IPS DF 6.9 (cell line): ENCODE measurements at regions not wholly inside any gene's neighbourhood (a gene's known extent, or its start where the extent isn't known, plus 50 kb on each side); places are given as distances from the start of the nearest gene placed in this dataset.

Experiments used
- DNase-seq: peaks from one replicate; pipeline ENCODE4 v3.0.0-alpha.2; 2013; ENCODE audit warnings: low read depth, low spot score
- H3K27ac ChIP-seq: one replicate; pipeline ENCODE4 v1.5.1; 2013; ENCODE audit warnings: low read length, control low read depth
- H3K27me3 ChIP-seq: 2 replicates; pipeline ENCODE4 v1.6.1; 2013; ENCODE audit warnings: mild to moderate bottlenecking, low read length; ENCODE audit not compliant: control insufficient read depth, insufficient read depth
- H3K36me3 ChIP-seq: 2 replicates; pipeline ENCODE4 v1.6.1; 2013; ENCODE audit warnings: low read length; ENCODE audit not compliant: control insufficient read depth, insufficient read depth
- H3K4me1 ChIP-seq: 2 replicates; pipeline ENCODE4 v1.6.1; 2013; ENCODE audit warnings: low read length; ENCODE audit not compliant: control insufficient read depth, insufficient read depth
- H3K4me3 ChIP-seq: 2 replicates; pipeline ENCODE4 v1.5.1; 2013; ENCODE audit warnings: mild to moderate bottlenecking, low read length
- H3K9me3 ChIP-seq: 2 replicates; pipeline ENCODE4 v1.6.1; 2013; ENCODE audit warnings: low read length, inconsistent platforms; ENCODE audit not compliant: control insufficient read depth, insufficient read depth
- WGBS: extraction: QIAGEN DNeasy Blood & Tissue Kit; methylation state at CpG from one replicate; pipeline ENCODE4 v1.1.7; 2013; ENCODE audit warnings: mixed read lengths, missing lambda C conversion rate; ENCODE audit not compliant: insufficient read length, insufficient coverage; 5-methylcytosine and 5-hydroxymethylcytosine counted together

DNA sequence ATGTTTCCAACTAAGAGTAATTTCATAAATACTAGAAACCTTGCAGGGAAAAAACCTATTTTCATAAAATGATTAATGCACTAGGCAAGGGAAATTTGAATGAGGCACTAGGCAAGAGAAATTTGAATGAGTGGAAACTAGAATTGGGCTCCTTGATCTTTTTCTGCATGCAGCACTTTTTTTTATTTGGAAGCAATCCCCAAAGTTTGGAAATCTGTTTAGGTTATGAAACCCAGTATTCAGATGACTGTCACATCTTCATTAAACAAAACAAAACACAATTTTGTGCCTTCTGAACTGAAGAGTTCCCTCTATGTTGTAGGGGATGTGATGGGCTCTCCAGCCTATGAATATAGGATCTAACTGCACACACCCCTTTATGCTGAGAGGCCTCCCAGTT, 201.9 kb downstream of the BAMBI start:
- H3K36me3 ChIP-seq, result no peaks in the 10 kb centered on the region
- no peaks in the 10 kb centered on the region for H3K27me3 ChIP-seq
- no peak overlapping the region for H3K4me3 ChIP-seq
- no peak overlapping the region for H3K27ac ChIP-seq
- peaks cover 2% of the 10 kb centered on the region; the same call in 1 of the 2 replicates for H3K4me1 ChIP-seq
- DNase-seq, result no peak
- no peaks in the 10 kb centered on the region for H3K9me3 ChIP-seq

DNA sequence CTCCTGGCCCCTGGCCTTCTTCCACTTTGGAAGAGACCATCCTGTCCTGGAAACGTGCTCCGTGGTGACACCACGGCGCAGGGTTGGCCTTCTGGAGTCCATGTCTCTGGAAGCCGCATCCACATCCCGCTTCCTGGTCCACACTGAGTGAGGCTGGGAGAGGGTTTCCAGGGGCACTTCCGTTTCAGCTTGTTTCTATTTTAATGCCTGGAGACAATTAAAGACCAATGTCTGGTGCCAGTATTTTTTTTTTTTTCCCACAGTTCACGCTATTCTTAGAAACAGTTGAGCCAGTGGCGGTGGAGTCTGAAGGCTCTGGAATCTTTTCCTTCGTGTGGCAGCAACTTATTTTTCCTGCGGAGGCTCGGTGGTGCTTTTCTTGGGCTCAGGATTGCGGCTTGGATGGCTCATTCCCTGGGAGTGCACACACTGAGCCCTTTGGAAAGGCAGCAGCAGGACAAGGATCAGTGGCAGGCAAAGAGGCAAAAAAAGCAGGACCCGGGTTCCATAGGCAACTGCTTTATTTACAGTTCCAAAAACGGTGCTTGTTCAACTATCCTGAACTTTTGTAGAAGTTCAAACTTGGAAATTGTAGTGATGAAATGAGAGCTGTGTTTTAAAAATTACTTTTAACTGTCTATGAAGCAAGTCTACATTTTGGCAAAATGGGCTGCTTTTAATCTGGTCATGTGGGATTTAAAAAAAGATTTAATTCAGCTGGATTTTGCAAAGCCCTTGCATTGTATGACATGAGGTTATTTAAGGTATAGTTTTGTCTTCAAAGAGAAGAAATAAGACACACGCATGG, 202.8 kb downstream of the BAMBI start:
- no peaks in the 10 kb centered on the region for H3K36me3 ChIP-seq
- peaks cover 2% of the 10 kb centered on the region; the same call in 1 of the 2 replicates for H3K4me1 ChIP-seq
- H3K27ac ChIP-seq, result no peak overlapping the region
- H3K9me3 ChIP-seq, result no peaks in the 10 kb centered on the region
- WGBS, result 100% methylated on average over 1 of the region's 16 CpGs
- H3K4me3 ChIP-seq, result no peak overlapping the region
- DNase-seq, result no peak
- no peaks in the 10 kb centered on the region for H3K27me3 ChIP-seq

DNA sequence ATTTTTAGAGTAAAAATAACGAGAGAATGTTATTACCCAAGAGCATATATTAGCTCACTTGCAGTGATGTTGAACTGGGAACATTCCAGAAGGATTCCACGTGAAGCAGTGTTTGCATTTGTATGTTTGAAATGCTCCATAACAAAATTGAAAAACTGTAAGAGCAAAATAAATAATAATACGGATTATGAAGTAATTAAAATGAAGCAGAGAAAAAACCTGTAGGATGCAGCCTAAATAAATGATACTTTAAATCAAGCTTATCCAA, 203.3 kb downstream of the BAMBI start:
- Histone ChIP-seq H3K27ac (no peak overlapping the region), H3K27me3 (no peaks in the 10 kb centered on the region), H3K36me3 (no peaks in the 10 kb centered on the region), H3K4me3 (no peak overlapping the region), H3K9me3 (no peaks in the 10 kb centered on the region), H3K4me1 (peaks cover 2% of the 10 kb centered on the region; the same call in 1 of the 2 replicates)
- DNase-seq, result no peak
- WGBS, result 100% methylated on average over 1 of the region's 3 CpGs

DNA sequence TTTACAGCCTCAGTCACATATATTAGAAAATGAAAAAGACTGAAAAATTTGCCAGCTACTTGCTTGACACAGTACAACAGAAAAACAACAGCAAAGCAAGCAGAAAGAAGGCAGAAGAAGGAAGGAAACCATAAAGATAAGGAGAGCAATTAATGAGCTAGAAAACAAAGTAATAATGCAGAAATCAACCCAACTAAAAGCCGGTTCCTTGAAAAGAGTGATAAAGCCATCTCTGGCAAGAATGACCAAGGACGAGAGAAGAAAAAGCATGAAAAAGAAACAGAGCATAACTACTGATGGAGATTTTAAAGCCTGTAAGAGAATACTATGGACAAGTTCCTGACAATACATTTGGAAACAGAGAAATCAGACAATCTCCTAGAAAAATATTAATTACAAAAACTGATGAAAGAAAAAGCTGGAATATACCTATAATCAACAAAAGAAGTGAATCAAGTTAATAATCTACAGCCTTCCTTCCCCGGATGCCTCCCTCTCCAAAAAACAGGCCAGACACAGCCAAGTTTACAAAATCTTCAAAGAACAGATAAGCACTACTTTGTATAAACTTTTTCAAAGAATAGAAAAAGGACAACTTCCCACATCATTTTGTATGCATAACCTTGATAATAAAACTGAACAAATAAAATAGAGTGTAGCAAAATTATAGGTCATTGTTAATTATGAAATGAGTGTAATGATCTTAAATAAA, 204.0 kb downstream of the BAMBI start:
- no CpG with 5 or more reads among the region's 3 CpGs for WGBS
- no peaks in the 10 kb centered on the region for H3K36me3 ChIP-seq
- no peaks in the 10 kb centered on the region for H3K27me3 ChIP-seq
- no peaks in the 10 kb centered on the region for H3K9me3 ChIP-seq
- no peaks in the 10 kb centered on the region for H3K4me1 ChIP-seq
- H3K4me3 ChIP-seq, result no peak overlapping the region
- no peak overlapping the region for H3K27ac ChIP-seq
- no peak for DNase-seq

DNA sequence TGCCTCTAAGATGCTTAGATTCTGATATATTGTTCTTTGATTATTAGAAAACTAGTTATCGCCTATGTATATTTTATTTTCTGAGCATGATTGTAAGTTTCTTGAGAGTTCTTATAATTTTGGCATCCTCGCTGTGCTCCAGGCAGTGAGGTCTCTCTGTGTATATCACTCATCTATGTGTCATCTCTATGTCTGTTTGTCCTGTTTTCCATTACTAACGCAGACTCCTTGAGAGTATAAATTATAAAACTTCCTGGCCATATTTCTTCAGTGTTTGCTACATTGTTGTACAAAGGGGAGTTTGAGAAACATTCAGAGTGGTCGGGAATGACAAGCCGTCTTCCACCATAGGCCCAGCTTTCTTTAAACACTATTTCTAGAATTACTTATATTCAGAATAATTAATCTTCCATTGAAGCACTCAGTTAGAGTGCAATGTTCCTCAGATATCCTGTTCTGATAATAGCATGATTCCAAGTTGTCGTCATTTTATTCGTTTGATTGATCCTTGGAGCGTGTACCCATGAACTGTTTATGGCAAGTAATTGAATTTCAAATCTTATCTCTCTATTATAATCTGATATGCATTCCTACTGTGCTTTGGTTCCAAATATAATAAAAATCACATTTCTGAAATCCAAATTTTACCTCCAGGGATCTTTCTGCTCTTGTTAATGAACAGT, 206.6 kb downstream of the BAMBI start:
- no CpG with 5 or more reads among the region's 8 CpGs for WGBS
- H3K36me3 ChIP-seq, result no peaks in the 10 kb centered on the region
- H3K4me3 ChIP-seq, result no peak overlapping the region
- H3K9me3 ChIP-seq, result no peaks in the 10 kb centered on the region
- DNase-seq, result no peak
- H3K4me1 ChIP-seq, result no peaks in the 10 kb centered on the region
- no peaks in the 10 kb centered on the region for H3K27me3 ChIP-seq
- no peak overlapping the region for H3K27ac ChIP-seq

DNA sequence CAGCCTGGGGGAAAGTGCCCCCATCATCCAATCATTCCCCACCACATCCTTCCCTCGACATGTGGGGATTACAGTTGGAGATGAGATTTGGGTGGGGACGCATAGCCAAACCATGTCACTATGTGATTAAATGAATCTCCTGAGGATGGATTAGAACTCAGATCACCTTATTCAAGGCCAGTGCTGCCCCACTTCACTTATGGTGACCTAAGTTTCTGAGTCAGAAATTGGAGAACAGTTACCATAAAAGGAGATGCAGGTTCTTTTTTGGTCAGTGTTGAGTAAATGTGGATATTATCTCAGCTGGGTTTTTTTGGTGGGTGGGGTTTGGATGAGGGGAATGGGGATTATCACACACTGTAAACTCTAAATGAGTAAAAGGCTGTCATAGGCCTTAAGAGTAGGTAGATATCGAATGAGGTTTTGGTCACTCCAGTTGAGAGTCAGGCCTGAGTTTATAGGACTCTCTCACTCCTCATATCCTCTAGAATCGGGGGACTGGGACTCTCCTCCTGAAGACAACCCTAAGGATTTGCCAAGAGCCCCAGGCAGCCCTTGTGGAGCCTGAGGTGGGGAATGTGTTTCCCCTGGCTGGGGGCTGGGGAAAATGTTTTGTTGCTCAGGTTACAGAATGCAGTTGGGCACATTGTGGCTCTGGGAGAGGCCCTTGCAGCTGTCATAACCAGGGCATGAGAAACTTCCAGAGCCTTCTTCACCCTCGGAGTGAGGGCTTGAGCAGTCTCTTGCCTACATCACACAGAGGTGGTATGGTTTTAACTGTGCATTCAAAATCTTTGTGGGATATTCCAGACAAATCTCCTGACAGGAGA, 213.0 kb downstream of the BAMBI start:
- H3K4me1 ChIP-seq, result no peaks in the 10 kb centered on the region
- no peaks in the 10 kb centered on the region for H3K9me3 ChIP-seq
- H3K27me3 ChIP-seq, result no peaks in the 10 kb centered on the region
- no peak overlapping the region for H3K27ac ChIP-seq
- H3K4me3 ChIP-seq, result no peak overlapping the region
- no peak for DNase-seq
- WGBS, result no CpG with 5 or more reads among the region's 5 CpGs
- no peaks in the 10 kb centered on the region for H3K36me3 ChIP-seq

- no peak overlapping the region for H3K27ac ChIP-seq
- H3K4me1 ChIP-seq, result no peaks in the 10 kb centered on the region
- H3K9me3 ChIP-seq, result no peaks in the 10 kb centered on the region
- H3K27me3 ChIP-seq, result no peaks in the 10 kb centered on the region
- DNase-seq, result no peak
- no peak overlapping the region for H3K4me3 ChIP-seq
- no CpG with 5 or more reads among the region's 6 CpGs for WGBS
- H3K36me3 ChIP-seq, result no peaks in the 10 kb centered on the region
These were observed 213.9 kb downstream of the BAMBI start for GRCh38 chr10:28891058-28891713.

DNA sequence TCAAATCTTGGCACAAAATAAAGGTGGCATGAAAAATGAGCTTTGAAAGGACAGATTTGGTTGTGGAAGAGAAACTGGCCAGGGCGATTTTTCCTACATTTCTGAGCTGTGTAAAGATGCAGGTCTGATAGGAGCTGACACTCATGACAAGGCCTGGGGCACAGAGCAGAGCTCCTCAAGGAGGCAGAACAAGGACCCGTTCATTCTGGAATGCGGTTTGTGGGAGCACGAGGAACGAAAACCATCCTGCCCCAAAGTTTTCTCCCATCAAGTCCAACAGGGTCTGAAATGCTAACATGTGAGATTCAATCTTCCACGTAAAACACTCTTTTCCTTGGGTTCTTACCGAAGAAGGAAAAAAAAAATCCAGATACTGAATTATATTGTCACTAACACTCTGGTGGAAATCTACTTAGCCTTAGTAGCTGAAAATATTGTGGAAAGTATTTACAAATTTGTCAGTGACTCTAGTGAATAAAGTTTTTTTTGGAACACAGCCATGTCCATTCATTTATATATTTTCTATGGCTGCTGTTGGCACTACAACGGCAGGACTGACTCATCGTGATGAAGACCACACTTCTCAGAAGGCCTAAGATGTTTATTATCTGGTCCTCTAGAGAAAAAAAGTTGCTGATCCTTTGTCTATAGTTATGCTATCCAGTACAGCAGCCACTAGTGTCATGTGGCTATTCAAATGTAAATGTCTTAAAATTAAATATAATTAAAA, 215.7 kb downstream of the BAMBI start:
- Histone ChIP-seq H3K36me3 (no peaks in the 10 kb centered on the region), H3K9me3 (no peaks in the 10 kb centered on the region), H3K27me3 (no peaks in the 10 kb centered on the region), H3K4me1 (no peaks in the 10 kb centered on the region), H3K27ac (no peak overlapping the region), H3K4me3 (no peak overlapping the region)
- WGBS, result no CpG with 5 or more reads among the region's 9 CpGs
- no peak for DNase-seq

- no peak overlapping the region for H3K4me3 ChIP-seq
- H3K27ac ChIP-seq, result no peak overlapping the region
- H3K27me3 ChIP-seq, result no peaks in the 10 kb centered on the region
- DNase-seq, result no peak
- no peaks in the 10 kb centered on the region for H3K9me3 ChIP-seq
- no peaks in the 10 kb centered on the region for H3K36me3 ChIP-seq
- H3K4me1 ChIP-seq, result no peaks in the 10 kb centered on the region
- WGBS, result no CpG with 5 or more reads among the region's 5 CpGs
These were observed 216.8 kb downstream of the BAMBI start for GRCh38 chr10:28894146-28894545.
